H54 (cell line): ENCODE measurements at regions not wholly inside any gene's neighbourhood (a gene's known extent, or its start where the extent isn't known, plus 50 kb on each side); places are given as distances from the start of the nearest gene placed in this dataset.
A peak's percentile ranks its signal among the peaks of the same experiment; 100 is the strongest.

Experiments
- DNase-seq: peaks from one replicate; pipeline ENCODE4 v3.0.0; 2011; ENCODE audit warnings: low spot score, mixed read lengths; ENCODE audit not compliant: insufficient read length
- FAIRE-seq: peaks from 3 replicates; lab custom pipeline; 2011; peaks lifted over from hg19 to GRCh38; lab: Jason Lieb, UNC
- POLR2A ChIP-seq: IDR thresholded peaks from 2 replicates; pipeline ENCODE4 v1.6.1; 2011; ENCODE audit warnings: low read depth, mild to moderate bottlenecking, low read length

GRCh38 chr17:12254460-12254859 lies 233.8 kb downstream of the MAP2K4 start:
- no peak for FAIRE-seq
- no peak for DNase-seq
- TF ChIP-seq POLR2A, result no peak

- TF ChIP-seq POLR2A, result no peak
- DNase-seq (peak; percentile 14), FAIRE-seq (no peak)
These were observed 235.8 kb downstream of the MAP2K4 start for GRCh38 chr17:12256380-12256995.

- FAIRE-seq (no peak), DNase-seq (no peak)
- TF ChIP-seq POLR2A, result no peak
These were observed 236.5 kb downstream of the MAP2K4 start for GRCh38 chr17:12257176-12257575.

GRCh38 chr17:12261354-12261753 lies 240.7 kb downstream of the MAP2K4 start:
- DNase-seq, result no peak
- TF ChIP-seq POLR2A, result no peak
- FAIRE-seq, result no peak

GRCh38 chr17:12269751-12270150 lies 249.1 kb downstream of the MAP2K4 start:
- TF ChIP-seq POLR2A, result no peak
- DNase-seq (no peak), FAIRE-seq (no peak)

GRCh38 chr17:12277827-12278226 lies 257.1 kb downstream of the MAP2K4 start:
- no peak for DNase-seq
- FAIRE-seq, result no peak

GRCh38 chr17:12282056-12282455 lies 261.4 kb downstream of the MAP2K4 start:
- no peak for TF ChIP-seq POLR2A

More at GRCh38 chr17:12277827-12278226, 257.1 kb downstream of the MAP2K4 start:
- no peak for TF ChIP-seq POLR2A

GRCh38 chr17:12287953-12288352 lies 267.3 kb downstream of the MAP2K4 start:
- no peak for DNase-seq
- no peak for TF ChIP-seq POLR2A
- FAIRE-seq, result no peak

More at GRCh38 chr17:12282056-12282455, 261.4 kb downstream of the MAP2K4 start:
- DNase-seq, result no peak
- FAIRE-seq, result no peak

GRCh38 chr17:12290207-12290606 lies 269.5 kb downstream of the MAP2K4 start:
- no peak for DNase-seq
- TF ChIP-seq POLR2A, result no peak
- no peak for FAIRE-seq

GRCh38 chr17:12296209-12296625 lies 275.5 kb downstream of the MAP2K4 start:
- FAIRE-seq (no peak), DNase-seq (no peak)
- TF ChIP-seq POLR2A, result no peak

GRCh38 chr17:12301551-12301950 lies 280.9 kb downstream of the MAP2K4 start:
- DNase-seq, result no peak
- no peak for TF ChIP-seq POLR2A
- no peak for FAIRE-seq

GRCh38 chr17:12302711-12303110 lies 282.0 kb downstream of the MAP2K4 start:
- FAIRE-seq (no peak), DNase-seq (no peak)

GRCh38 chr17:12310811-12311210 lies 290.1 kb downstream of the MAP2K4 start:
- FAIRE-seq (no peak), DNase-seq (no peak)
- TF ChIP-seq POLR2A, result no peak

More at GRCh38 chr17:12302711-12303110, 282.0 kb downstream of the MAP2K4 start:
- TF ChIP-seq POLR2A, result no peak

- TF ChIP-seq POLR2A, result no peak
- DNase-seq, result no peak
- FAIRE-seq, result no peak
These were observed 292.0 kb downstream of the MAP2K4 start for GRCh38 chr17:12312692-12313091.

GRCh38 chr17:12313786-12314185 lies 293.1 kb downstream of the MAP2K4 start:
- DNase-seq (no peak), FAIRE-seq (no peak)
- no peak for TF ChIP-seq POLR2A
